IMR-90 (cell line): ENCODE measurements at regions not wholly inside any gene's neighbourhood (a gene's known extent, or its start where the extent isn't known, plus 50 kb on each side); places are given as distances from the start of the nearest gene placed in this dataset.

Experiments used
- ATAC-seq: fragments of 200-7000 bp; cut with Tn5 transposase; 2 replicates; pipeline ENCODE4 v1.9.1; 2020; ENCODE audit warnings: low read depth, mild to moderate bottlenecking, moderate library complexity
- BruUV-seq: library from RNA; stranded (reverse); fragments of 400-500 nt; replicated peaks from 2 replicates; lab custom pipeline; 2021; lab: Mats Ljungman, UMichigan
- CTCF ChIA-PET: fragments of 300-600 bp; formaldehyde crosslinking; extraction: SDS; loops from one replicate; lab custom pipeline; 2021; ENCODE audit warnings: antibody characterized with exemption; lab: Yijun Ruan, JAX
- POLR2A ChIA-PET: fragments of 300-600 bp; sonication (Branson Sonifier 250); formaldehyde crosslinking; loops from one replicate; lab custom pipeline; 2022; ENCODE audit warnings: antibody characterized with exemption; ENCODE audit not compliant: unreplicated experiment; lab: Charles Lee
- DNase-seq: peaks from one replicate; pipeline ENCODE4 v3.0.0; 2013
- H2AFZ ChIP-seq: replicated peaks from 2 replicates; pipeline ENCODE3; 2013; ENCODE audit warnings: low read length, mild to moderate bottlenecking; ENCODE audit not compliant: poor library complexity
- H2AK5ac ChIP-seq: 2 replicates; pipeline ENCODE4 v1.6.1; 2013; ENCODE audit warnings: low read depth, low read length, inconsistent platforms
- H2AK9ac ChIP-seq: replicated peaks from 2 replicates; pipeline ENCODE3; 2013; ENCODE audit warnings: mild to moderate bottlenecking, low read depth, low read length, moderate library complexity; ENCODE audit not compliant: poor library complexity
- H2BK120ac ChIP-seq: 2 replicates; pipeline ENCODE4 v1.6.1; 2013; ENCODE audit warnings: low read depth, low read length, inconsistent platforms
- H2BK15ac ChIP-seq: 3 replicates; pipeline ENCODE4 v1.6.1; 2013; ENCODE audit warnings: low read depth, low read length, inconsistent platforms
- H2BK20ac ChIP-seq: 2 replicates; pipeline ENCODE4 v1.6.1; 2013; ENCODE audit warnings: low read depth, mild to moderate bottlenecking, inconsistent platforms, low read length, moderate library complexity
- H2BK5ac ChIP-seq: 2 replicates; pipeline ENCODE4 v1.6.1; 2013; ENCODE audit warnings: mild to moderate bottlenecking, low read depth, low read length, inconsistent platforms; ENCODE audit not compliant: poor library complexity, severe bottlenecking
- H3K14ac ChIP-seq: replicated peaks from 2 replicates; pipeline ENCODE4 v1.6.1; 2013; ENCODE audit warnings: low read depth, low read length, inconsistent platforms
- H3K18ac ChIP-seq: 2 replicates; pipeline ENCODE4 v1.6.1; 2013; ENCODE audit warnings: low read depth, low read length, control low read depth
- H3K23ac ChIP-seq: 2 replicates; pipeline ENCODE4 v1.6.1; 2013; ENCODE audit warnings: low read depth, low read length, inconsistent platforms
- H3K27ac ChIP-seq: 2 replicates; pipeline ENCODE4 v1.5.1; 2013; ENCODE audit warnings: mild to moderate bottlenecking, control low read depth, low read length; ENCODE audit not compliant: insufficient read depth
- H3K27me3 ChIP-seq: 2 replicates; pipeline ENCODE4 v1.6.1; 2013; ENCODE audit warnings: low read length; ENCODE audit not compliant: control insufficient read depth, insufficient read depth
- H3K36me3 ChIP-seq: 2 replicates; pipeline ENCODE4 v1.6.1; 2013; ENCODE audit warnings: low read length, mixed read lengths; ENCODE audit not compliant: control insufficient read depth, insufficient read depth
- H3K4ac ChIP-seq: 2 replicates; pipeline ENCODE4 v1.6.1; 2013; ENCODE audit warnings: low read depth, low read length, inconsistent platforms
- H3K4me1 ChIP-seq: 2 replicates; pipeline ENCODE4 v1.6.1; 2013; ENCODE audit warnings: low read length, mixed read lengths; ENCODE audit not compliant: control insufficient read depth, insufficient read depth
- H3K4me2 ChIP-seq: 2 replicates; pipeline ENCODE4 v1.6.1; 2013; ENCODE audit warnings: low read depth, mild to moderate bottlenecking, control low read depth, low read length, moderate library complexity
- H3K4me3 ChIP-seq: 2 replicates; pipeline ENCODE4 v1.5.1; 2013; ENCODE audit warnings: low read depth, mild to moderate bottlenecking, control low read depth, low read length, moderate library complexity; ENCODE audit not compliant: insufficient read depth
- H3K56ac ChIP-seq: 2 replicates; pipeline ENCODE4 v1.6.1; 2013; ENCODE audit warnings: low read length, inconsistent platforms; ENCODE audit not compliant: insufficient read depth; ENCODE audit errors: extremely low read depth
- H3K79me1 ChIP-seq, 2 experiments: 2 replicates each; pipeline ENCODE4 v1.6.1; 2013; ENCODE audit warnings: low read length in 2 of 2, inconsistent platforms in 1 of 2, low read depth in 1 of 2
- H3K9ac ChIP-seq: 2 replicates; pipeline ENCODE4 v1.6.1; 2013; ENCODE audit warnings: low read depth, low read length, control low read depth
- H3K9me1 ChIP-seq: 2 replicates; pipeline ENCODE4 v1.6.1; 2013; ENCODE audit warnings: low read length, inconsistent platforms; ENCODE audit not compliant: insufficient read depth
- H3K9me3 ChIP-seq: 2 replicates; pipeline ENCODE4 v1.6.1; 2013; ENCODE audit warnings: low read length; ENCODE audit not compliant: control insufficient read depth, insufficient read depth
- H4K20me1 ChIP-seq: 2 replicates; pipeline ENCODE4 v1.6.1; 2013; ENCODE audit warnings: low read length, inconsistent platforms; ENCODE audit not compliant: insufficient read depth
- H4K5ac ChIP-seq: 2 replicates; pipeline ENCODE4 v1.6.1; 2013; ENCODE audit warnings: mild to moderate bottlenecking, low read depth, low read length, control low read depth
- H4K8ac ChIP-seq, 2 experiments: 2 replicates each; pipeline ENCODE4 v1.6.1; 2013; ENCODE audit warnings: low read depth in 2 of 2, low read length in 2 of 2, control low read depth in 1 of 2, inconsistent platforms in 1 of 2
- H4K91ac ChIP-seq: 2 replicates; pipeline ENCODE4 v1.6.1; 2013; ENCODE audit warnings: low read depth, low read length, inconsistent platforms; ENCODE audit not compliant: insufficient read depth
- BHLHE40 ChIP-seq: fragments of 150-350 bp; IDR thresholded peaks from 2 replicates; pipeline ENCODE4 v1.6.1; 2016; ENCODE audit warnings: mild to moderate bottlenecking, low read depth, low read length
- CEBPB ChIP-seq: IDR thresholded peaks from 2 replicates; pipeline ENCODE4 v1.6.1; 2012; ENCODE audit warnings: low read depth, low read length, improper control_type of control experiment
- CHD1 ChIP-seq: IDR thresholded peaks from 2 replicates; pipeline ENCODE4 v1.6.1; 2012; ENCODE audit warnings: low read depth, low read length, improper control_type of control experiment
- MXI1 ChIP-seq: IDR thresholded peaks from 2 replicates; pipeline ENCODE4 v1.6.1; 2012; ENCODE audit warnings: low read depth, mild to moderate bottlenecking, low read length, moderate library complexity, borderline replicate concordance
- NFE2L2 ChIP-seq: fragments of 150-350 bp; IDR thresholded peaks from 2 replicates; pipeline ENCODE4 v1.6.1; 2016; ENCODE audit warnings: low read depth, mild to moderate bottlenecking, low read length
- RAD21 ChIP-seq: IDR thresholded peaks from 2 replicates; pipeline ENCODE4 v1.6.1; 2012; ENCODE audit warnings: low read length, improper control_type of control experiment
- dilution Hi-C: fragments of 300-500 bp; cut with HindIII; formaldehyde crosslinking; loops from one replicate; pipeline ENCODE4 v1.14.3; 2018; ENCODE audit warnings: low sequenced_read_pairs; ENCODE audit not compliant: unreplicated experiment
- in situ Hi-C: fragments of 300-500 bp; cut with MboI; formaldehyde crosslinking; loops from 3 replicates; pipeline ENCODE4 v1.14.3; 2019; ENCODE audit warnings: low sequenced_read_pairs, inconsistent platforms, mixed read lengths
- intact Hi-C: fragments of 100-400 bp; cut with micrococcal nuclease; formaldehyde crosslinking; loops from 2 replicates; pipeline ENCODE4 v1.10.0; 2022
- TF ChIP-seq, protein P1 (sequence below): conservative IDR thresholded peaks from 2 replicates; pipeline ENCODE4 v1.5.1; 2012; ENCODE audit warnings: mild to moderate bottlenecking, low read depth, low read length, improper control_type of control experiment
- TF ChIP-seq, protein P2 (sequence below): fragments of 150-350 bp; IDR thresholded peaks from 2 replicates; pipeline ENCODE4 v1.6.1; 2016; ENCODE audit warnings: low read depth, mild to moderate bottlenecking, low read length, moderate library complexity, borderline replicate concordance

DNA sequence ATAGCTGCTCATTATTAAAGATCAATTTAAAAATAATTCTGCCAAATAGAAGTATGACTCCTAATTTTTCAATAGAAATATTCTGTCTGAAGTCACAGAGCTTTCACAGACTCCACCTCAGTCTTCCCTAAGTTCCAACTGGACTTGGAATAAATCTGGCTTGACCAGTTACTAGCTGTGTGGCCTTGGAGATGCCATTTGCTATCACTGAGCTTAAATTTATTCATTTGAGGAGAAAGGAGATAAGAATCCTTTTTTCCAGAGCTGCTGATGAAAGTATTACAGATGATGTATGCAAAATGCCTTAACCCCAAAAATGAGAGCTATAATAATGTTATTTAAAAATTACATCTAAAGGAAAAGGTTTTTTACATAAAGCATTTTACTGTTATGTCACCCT, 125.0 kb downstream of the GJA1 start:
- Histone ChIP-seq H2BK20ac (no peak overlapping the region), H3K9ac (no peak overlapping the region), H4K5ac (no peak overlapping the region), H2BK15ac (no peak overlapping the region), H3K36me3 (no peaks in the 10 kb centered on the region), H3K4me1 (no peaks in the 10 kb centered on the region), H3K4me3 (no peak overlapping the region), H3K56ac (no peak overlapping the region), H2AK5ac (no peak overlapping the region), H3K4ac (no peak overlapping the region), H3K27me3 (no peaks in the 10 kb centered on the region), H2AK9ac (no peak overlapping the region), H3K9me3 (peaks cover 6% of the 10 kb centered on the region), H2BK5ac (no peak overlapping the region), H3K4me2 (no peak overlapping the region), H3K23ac (no peak overlapping the region), H3K14ac (no peak overlapping the region), H3K18ac (no peak overlapping the region), H2BK120ac (no peak overlapping the region), H4K8ac (no peak overlapping the region), H4K91ac (no peak overlapping the region), H3K27ac (no peak overlapping the region), H4K20me1 (no peaks in the 10 kb centered on the region), H2AFZ (no peak overlapping the region), H3K79me1 (no peaks in the 10 kb centered on the region), H3K9me1 (no peaks in the 10 kb centered on the region)
- in situ Hi-C loops, result no loop called here
- POLR2A ChIA-PET, result no interaction called here
- BruUV-seq, result no TSS peak
- dilution Hi-C loops, result no loop called here
- CTCF ChIA-PET, result no interaction called here
- ATAC-seq (no peak), DNase-seq (no peak)
- no peak for TF ChIP-seq CHD1
- TF ChIP-seq, protein P1, sequence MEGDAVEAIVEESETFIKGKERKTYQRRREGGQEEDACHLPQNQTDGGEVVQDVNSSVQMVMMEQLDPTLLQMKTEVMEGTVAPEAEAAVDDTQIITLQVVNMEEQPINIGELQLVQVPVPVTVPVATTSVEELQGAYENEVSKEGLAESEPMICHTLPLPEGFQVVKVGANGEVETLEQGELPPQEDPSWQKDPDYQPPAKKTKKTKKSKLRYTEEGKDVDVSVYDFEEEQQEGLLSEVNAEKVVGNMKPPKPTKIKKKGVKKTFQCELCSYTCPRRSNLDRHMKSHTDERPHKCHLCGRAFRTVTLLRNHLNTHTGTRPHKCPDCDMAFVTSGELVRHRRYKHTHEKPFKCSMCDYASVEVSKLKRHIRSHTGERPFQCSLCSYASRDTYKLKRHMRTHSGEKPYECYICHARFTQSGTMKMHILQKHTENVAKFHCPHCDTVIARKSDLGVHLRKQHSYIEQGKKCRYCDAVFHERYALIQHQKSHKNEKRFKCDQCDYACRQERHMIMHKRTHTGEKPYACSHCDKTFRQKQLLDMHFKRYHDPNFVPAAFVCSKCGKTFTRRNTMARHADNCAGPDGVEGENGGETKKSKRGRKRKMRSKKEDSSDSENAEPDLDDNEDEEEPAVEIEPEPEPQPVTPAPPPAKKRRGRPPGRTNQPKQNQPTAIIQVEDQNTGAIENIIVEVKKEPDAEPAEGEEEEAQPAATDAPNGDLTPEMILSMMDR, result no peak
- TF ChIP-seq CEBPB, result no peak
- TF ChIP-seq RAD21, result no peak
- TF ChIP-seq, protein P2, sequence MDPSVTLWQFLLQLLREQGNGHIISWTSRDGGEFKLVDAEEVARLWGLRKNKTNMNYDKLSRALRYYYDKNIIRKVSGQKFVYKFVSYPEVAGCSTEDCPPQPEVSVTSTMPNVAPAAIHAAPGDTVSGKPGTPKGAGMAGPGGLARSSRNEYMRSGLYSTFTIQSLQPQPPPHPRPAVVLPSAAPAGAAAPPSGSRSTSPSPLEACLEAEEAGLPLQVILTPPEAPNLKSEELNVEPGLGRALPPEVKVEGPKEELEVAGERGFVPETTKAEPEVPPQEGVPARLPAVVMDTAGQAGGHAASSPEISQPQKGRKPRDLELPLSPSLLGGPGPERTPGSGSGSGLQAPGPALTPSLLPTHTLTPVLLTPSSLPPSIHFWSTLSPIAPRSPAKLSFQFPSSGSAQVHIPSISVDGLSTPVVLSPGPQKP, result no peak
- TF ChIP-seq BHLHE40, result no peak
- no peak for TF ChIP-seq MXI1
- TF ChIP-seq NFE2L2, result no peak
- intact Hi-C loops, result no loop called here
